ENCODE measurements at regions not wholly inside any gene's neighbourhood (a gene's known extent, or its start where the extent isn't known, plus 50 kb on each side); places are given as distances from the start of the nearest gene placed in this dataset.

DNA sequence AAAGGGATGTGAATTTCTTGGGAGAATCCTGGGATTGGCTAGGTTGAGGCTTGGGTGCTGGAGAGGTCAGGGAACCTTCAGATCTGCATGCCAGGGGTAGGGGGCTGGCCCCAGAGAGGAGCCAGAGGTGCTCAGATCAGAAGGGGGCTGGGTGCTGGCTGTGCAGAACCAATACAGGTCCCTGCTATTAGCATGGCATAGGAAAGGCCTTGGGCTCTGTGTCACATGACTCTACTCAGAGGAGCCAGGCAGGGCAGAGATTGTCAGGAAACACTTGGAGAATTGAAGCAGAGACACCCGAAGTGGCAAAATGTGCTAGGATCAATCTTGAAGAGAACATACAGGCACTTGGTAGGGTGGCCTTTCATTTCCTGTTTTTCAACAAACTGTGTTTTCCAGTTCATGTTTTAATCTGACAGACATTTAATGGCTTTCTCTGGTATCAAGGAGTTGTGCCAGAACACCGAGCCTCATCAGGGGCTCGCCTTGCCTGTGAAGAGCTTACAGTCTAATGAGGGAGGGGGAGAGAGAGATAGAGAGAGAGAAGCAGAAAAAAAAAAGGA is 498.9 kb downstream of the RPS24 start:
- DNase-seq, result no peak
- TF ChIP-seq, protein P1, sequence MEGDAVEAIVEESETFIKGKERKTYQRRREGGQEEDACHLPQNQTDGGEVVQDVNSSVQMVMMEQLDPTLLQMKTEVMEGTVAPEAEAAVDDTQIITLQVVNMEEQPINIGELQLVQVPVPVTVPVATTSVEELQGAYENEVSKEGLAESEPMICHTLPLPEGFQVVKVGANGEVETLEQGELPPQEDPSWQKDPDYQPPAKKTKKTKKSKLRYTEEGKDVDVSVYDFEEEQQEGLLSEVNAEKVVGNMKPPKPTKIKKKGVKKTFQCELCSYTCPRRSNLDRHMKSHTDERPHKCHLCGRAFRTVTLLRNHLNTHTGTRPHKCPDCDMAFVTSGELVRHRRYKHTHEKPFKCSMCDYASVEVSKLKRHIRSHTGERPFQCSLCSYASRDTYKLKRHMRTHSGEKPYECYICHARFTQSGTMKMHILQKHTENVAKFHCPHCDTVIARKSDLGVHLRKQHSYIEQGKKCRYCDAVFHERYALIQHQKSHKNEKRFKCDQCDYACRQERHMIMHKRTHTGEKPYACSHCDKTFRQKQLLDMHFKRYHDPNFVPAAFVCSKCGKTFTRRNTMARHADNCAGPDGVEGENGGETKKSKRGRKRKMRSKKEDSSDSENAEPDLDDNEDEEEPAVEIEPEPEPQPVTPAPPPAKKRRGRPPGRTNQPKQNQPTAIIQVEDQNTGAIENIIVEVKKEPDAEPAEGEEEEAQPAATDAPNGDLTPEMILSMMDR (IDR thresholded peaks at IDR 0.05; ENCODE audit: low read depth, low read length, missing control alignments), result no peak
- Histone ChIP-seq H3K36me3 (replicated peaks) (no peaks in the 10 kb centered on the region), H3K27me3 (replicated peaks) (peaks cover 2% of the 10 kb centered on the region), H3K27ac (no peak overlapping the region), H3K4me3 (ENCODE audit: low read depth, low read length) (no peak overlapping the region)
- in situ Hi-C loops (cut with HindIII; ENCODE audit: low pct_ligation_motif_present, low sequenced_read_pairs), result no loop called here

DNA sequence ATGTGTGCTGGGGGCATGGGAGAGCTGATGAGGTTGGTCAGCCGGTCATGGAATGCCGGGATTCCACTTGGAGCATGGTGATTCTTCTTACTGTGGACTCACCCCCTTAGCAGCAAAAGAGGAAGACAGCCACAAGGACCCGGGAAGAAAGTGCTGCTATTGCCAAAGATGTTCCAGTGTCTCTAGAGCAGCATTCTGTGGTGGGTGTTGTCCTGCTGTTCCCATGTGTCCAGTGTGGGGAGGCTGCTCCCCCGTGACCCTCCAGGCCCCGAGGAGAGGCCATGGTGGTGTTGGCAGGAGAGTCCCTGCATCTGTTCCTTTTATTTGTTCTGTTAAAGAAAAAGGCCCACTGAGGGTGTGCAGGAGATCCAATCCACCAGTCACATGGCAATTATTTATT is 499.4 kb downstream of the RPS24 start:
- Histone ChIP-seq H3K36me3 (replicated peaks) (no peaks in the 10 kb centered on the region), H3K4me3 (ENCODE audit: low read depth, low read length) (no peak overlapping the region), H3K27me3 (replicated peaks) (peaks cover 2% of the 10 kb centered on the region), H3K27ac (no peak overlapping the region)
- TF ChIP-seq, protein P1 (IDR thresholded peaks at IDR 0.05; ENCODE audit: low read depth, low read length, missing control alignments), result no peak
- in situ Hi-C loops (cut with HindIII; ENCODE audit: low pct_ligation_motif_present, low sequenced_read_pairs), result no loop called here
- DNase-seq, result no peak

DNA sequence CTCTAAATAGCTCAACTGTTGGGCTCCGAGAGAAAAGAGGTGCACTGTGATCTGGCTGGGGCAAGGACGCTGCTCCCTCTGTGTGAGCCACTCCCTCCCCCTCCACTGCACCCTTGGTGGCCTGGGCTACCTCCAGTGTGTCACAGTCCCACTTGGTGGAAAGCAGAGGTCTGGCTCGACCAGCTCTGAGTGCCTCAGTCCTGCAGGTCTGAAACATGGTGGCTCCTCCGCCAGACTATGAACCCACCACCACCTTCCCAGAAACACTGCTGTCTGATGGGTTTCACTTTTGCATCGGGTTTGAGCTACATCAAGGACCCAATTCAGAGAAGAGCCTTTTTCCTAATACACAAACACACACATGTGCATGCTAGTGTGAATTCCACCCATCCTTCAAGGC is 500.1 kb downstream of the RPS24 start:
- no peak for DNase-seq
- Histone ChIP-seq H3K4me3 (ENCODE audit: low read depth, low read length) (no peak overlapping the region), H3K36me3 (replicated peaks) (no peaks in the 10 kb centered on the region), H3K27me3 (replicated peaks) (peaks cover 2% of the 10 kb centered on the region), H3K27ac (no peak overlapping the region)
- in situ Hi-C loops (cut with HindIII; ENCODE audit: low pct_ligation_motif_present, low sequenced_read_pairs), result no loop called here
- TF ChIP-seq, protein P1 (IDR thresholded peaks at IDR 0.05; ENCODE audit: low read depth, low read length, missing control alignments), result no peak

DNA sequence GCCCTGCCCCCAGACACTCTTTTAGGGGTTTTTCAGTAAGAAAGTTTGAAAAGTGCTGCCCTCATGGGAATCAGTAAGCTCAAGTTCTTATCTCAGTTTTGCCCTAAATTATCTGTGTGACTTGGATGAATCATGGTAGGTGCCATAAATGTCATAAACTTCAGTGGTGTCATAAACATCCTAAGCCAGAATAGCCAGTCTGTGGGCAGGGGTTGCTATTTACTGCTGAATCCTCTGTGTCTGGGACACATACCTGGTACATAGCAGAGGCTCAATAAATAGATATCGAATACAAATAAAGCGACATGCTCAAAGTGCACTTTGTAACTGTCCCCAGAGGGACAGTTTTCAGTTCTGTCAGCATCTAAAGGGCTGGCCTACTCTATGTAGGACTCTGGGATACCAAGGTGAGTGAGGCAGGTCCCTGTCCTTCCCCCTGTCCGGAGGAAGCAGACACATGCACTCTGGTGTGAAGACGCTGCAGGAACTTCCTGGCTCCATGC is 502.1 kb downstream of the RPS24 start:
- Histone ChIP-seq H3K27me3 (replicated peaks) (peaks cover 2% of the 10 kb centered on the region), H3K36me3 (replicated peaks) (no peaks in the 10 kb centered on the region), H3K27ac (no peak overlapping the region), H3K4me3 (ENCODE audit: low read depth, low read length) (no peak overlapping the region)
- in situ Hi-C loops (cut with HindIII; ENCODE audit: low pct_ligation_motif_present, low sequenced_read_pairs), result no loop called here
- no peak for DNase-seq
- TF ChIP-seq, protein P1 (IDR thresholded peaks at IDR 0.05; ENCODE audit: low read depth, low read length, missing control alignments), result no peak

DNA sequence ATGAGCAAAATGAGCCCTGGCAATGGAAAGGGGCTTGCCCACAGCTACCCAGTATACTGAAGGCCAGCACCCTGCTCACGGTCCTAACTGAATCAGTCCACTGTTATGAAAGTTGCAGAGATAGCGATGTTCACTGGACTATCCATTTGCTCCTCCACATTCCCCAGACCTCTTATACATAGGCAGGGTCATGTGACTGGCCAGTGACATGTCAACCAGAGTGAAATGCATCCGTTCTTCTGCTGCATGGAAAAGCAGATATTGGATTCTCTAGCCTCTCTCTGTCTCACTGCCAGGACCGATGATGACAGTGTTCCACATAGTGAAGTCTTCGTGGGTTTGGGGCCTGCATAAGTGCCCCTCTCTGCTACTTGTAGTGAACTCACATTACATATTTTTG is 503.4 kb downstream of the RPS24 start:
- Histone ChIP-seq H3K36me3 (replicated peaks) (no peaks in the 10 kb centered on the region), H3K27me3 (replicated peaks) (peaks cover 9% of the 10 kb centered on the region), H3K4me3 (ENCODE audit: low read depth, low read length) (no peak overlapping the region), H3K27ac (no peak overlapping the region)
- DNase-seq, result no peak
- TF ChIP-seq, protein P1 (IDR thresholded peaks at IDR 0.05; ENCODE audit: low read depth, low read length, missing control alignments), result no peak
- in situ Hi-C loops (cut with HindIII; ENCODE audit: low pct_ligation_motif_present, low sequenced_read_pairs), result no loop called here

DNA sequence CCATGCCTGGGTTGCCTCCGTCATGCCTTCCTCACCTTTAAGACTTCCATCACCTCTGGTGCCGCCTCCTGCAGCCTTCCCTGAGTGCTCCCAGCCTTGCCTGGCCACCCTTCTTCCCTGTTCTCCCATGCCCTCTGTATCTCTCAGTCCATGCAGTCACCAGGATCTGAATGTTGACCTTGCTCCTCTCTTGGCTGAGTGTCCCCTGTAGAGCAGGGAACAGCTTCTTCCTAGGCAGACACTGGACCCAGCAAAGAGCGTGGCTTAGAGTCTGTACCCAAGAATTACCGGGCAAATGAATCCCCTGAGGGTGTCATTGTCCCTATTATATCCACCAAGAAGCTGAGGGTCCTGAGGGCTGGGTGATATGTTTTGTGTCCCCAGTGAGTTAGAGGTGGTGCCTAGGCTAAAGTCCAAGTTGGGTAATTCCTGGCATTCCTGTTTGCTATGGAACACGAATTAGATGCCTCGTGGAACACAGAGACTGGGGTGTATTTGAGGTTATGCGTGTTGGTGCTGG is 505.6 kb downstream of the RPS24 start:
- TF ChIP-seq, protein P1 (IDR thresholded peaks at IDR 0.05; ENCODE audit: low read depth, low read length, missing control alignments), result no peak
- Histone ChIP-seq H3K27me3 (replicated peaks) (peaks cover 18% of the 10 kb centered on the region), H3K4me3 (ENCODE audit: low read depth, low read length) (no peak overlapping the region), H3K36me3 (replicated peaks) (no peaks in the 10 kb centered on the region), H3K27ac (no peak overlapping the region)
- in situ Hi-C loops (cut with HindIII; ENCODE audit: low pct_ligation_motif_present, low sequenced_read_pairs), result no loop called here
- DNase-seq, result no peak

All from brain microvascular endothelial cell (primary cell).